ENCODE measurements at regions not wholly inside any gene's neighbourhood (a gene's known extent, or its start where the extent isn't known, plus 50 kb on each side); places are given as distances from the start of the nearest gene placed in this dataset.

DNA sequence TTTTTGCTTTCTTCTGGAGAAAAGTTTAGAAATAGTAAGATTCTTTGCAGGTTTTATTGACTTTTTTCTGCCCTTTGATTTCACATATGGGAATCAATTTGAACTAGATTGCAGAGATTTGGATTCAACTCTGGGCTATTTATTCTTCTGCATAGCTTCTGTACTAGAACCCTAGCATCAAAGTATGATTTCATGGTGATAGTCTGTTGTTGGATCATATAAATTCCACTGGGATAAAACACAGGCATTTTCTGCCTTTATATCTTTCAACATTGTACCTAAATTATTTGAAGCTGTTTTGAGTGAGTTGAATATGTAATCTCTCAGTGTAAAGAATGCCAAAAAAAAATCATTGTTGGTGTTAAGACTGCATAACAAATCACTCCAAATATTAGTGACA, 458.4 kb upstream of the MPDZ start:
- FAIRE-seq, result no peak

DNA sequence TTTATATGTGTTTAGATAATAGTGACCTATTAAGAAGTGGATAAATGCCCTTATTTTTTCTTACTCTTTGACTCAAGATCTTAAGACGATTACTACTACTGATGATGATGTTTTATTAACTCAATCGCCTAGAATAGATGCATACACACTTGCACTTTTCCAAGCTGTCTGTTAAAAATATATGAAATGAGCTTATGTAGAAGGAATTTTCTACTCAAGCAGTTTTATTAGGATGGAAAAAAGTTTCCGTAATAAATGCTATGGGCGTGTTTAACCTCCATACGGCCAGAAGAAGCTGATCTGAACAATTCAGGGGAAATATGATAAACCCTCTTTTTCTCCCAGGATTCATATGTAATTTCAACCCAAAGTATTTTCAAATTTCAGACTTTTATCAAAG, 455.7 kb upstream of the MPDZ start:
- no peak for FAIRE-seq

DNA sequence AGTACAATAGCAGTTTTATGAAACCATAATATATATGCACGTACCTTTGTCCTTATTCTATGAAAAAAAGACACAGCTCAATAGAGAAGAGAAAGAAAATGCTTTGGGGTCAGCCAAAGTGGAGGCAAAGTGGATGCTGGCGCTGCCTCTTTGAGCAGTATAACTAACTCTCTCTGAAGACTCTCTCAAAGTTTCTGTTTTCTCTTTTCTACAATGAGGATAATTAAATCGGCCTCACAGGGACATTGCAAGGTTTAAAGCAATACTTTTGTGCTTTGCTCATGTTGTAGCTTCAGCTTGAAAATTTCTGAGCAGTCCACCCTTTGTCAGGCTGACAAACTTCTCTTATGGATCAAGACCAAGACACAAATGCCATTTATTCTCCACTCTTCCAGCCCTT, 455.1 kb upstream of the MPDZ start:
- no peak for FAIRE-seq

GRCh38 chr9:13732290-13732689, 452.8 kb upstream of the MPDZ start:
- no peak for FAIRE-seq

DNA sequence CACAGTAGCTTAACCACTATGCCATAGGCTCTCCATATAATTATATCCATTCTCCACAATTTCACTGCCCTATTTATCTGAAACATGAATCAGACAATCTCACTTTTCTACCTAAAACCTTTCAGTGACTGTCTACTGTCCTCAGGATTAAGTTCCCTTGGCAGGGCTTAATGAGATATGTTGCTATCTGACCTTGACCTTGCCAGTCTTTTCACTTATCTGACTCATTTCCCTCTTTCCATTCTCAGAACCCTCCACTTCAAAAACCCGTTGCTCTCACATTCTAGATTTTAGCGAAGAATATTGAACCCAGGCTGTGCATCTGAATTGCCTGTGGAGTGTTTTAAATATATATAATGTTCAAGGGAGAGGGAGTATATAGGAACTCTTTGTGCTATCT, 452.1 kb upstream of the MPDZ start:
- FAIRE-seq, result no peak

DNA sequence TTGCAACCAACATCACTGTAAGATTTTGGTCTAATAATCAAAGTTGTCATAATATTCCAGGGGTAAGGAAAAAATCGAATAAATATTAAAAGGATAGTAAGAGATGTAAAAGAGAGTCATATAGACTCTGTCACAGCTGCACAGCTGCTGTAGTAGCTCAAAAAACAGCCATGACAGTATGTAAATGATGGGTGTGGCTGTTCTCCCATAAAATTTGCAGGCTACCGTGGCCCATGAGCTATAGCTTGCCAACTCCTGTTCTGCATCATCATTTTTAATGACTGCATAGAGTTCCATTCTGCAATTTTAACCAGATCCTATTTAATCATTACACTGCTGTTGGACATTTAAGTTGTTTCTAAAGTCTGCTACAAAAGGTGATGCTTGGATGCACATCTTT, 450.5 kb upstream of the MPDZ start:
- no peak for FAIRE-seq

DNA sequence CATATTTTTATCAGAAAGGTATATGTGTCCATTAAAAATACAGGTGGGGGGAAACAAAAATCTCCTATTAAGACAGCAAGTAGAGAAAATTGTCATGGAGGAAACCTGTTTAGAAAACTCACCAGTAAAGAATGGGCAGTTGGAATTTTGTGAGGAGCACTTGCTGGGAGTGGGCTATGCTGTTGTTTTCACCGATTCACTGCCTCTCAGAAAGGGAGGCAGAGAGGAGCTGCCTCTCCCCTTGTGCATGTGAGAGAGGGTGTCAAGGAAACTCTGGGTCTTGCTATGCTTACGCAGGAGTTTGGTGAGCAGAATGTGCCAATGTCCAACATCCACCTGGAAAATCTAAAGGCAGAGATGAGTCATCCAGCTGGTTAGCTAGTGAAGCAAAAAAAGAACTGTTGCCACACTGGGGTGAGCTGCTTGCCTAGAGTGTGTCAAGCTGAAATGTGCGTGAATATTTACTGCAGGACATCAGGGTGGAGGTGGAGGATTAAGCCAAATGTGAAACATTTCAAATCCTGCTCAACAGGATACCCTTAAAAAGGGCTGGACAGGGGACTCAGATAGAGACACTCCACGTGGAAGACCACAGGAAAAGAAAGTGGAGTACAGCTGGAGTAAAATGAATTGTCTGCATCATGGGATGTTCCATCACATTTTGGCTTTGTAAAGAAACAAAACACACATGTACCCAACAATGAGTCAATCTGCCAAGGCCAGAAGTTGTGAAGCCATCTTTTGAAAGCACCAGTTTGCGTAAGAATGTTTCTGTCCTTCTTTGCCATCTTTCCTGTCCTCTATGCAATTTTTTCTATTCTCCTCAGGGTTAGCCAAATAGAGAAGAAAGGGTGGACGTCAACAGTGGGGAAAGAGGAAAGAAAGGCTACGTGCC, 449.7 kb upstream of the MPDZ start:
- no peak for FAIRE-seq

DNA sequence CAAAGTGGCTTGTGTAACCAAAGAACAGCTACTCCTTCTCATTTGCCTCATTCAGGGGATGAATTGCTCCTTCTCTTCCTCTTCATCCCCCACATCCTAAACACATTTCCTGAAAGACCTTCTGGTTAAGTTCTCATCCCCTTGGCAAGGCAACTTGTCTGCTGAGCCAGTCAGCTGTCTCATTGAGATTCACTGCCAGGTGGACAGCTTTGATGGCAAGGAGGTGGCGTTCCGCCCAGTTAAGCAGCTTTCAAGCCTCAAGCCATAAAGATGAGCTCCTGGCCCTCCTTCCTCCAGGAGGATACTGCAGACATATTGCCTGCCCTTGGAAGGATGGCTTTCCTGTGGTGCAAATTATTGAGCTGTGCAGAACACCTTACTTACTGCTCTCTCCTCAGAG, 448.6 kb upstream of the MPDZ start:
- FAIRE-seq, result no peak

DNA sequence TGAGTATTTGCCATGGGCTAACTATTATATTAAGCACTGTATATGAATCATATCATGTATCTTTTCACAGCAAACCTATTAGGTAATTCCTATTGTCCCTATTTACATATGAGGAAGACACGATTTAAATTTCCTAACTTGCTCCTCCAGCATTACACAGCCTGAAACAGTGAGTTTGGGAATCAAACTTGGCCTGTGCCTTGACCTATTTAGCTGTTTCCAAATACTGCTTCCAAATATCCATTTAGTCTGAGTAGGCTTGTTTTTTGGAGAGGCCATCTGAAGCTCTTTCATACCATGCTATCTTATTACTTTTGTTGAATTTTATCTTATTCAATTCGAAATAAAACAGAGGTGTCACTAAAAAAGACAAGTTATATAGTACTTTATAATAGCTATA, 447.3 kb upstream of the MPDZ start:
- FAIRE-seq, result no peak

- no peak for FAIRE-seq
Measured at GRCh38 chr9:13725516-13725915, 446.0 kb upstream of the MPDZ start.

- no peak for FAIRE-seq
Measured at GRCh38 chr9:13721481-13722235, 442.2 kb upstream of the MPDZ start.

GRCh38 chr9:13719981-13720676, 440.6 kb upstream of the MPDZ start:
- FAIRE-seq, result no peak

DNA sequence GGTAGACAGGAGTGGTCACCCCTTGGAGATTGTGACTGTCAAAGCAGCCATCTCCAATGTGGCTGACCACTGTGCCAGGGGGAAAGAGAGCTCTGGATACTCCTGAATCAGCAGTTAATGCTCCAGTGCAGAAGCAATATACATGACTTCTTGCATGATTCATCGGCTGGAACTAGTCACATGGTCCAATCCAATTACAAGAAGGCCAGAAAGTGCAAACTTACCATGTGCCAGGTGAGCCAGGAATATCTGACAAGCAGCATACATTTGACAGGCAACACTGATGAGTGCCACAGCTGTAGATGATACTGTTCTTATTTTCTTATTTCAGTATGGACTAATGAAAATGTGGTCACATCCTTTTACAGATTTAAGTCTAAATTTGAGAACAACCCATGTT, 440.0 kb upstream of the MPDZ start:
- FAIRE-seq, result no peak

GRCh38 chr9:13718539-13718938, 439.0 kb upstream of the MPDZ start:
- no peak for FAIRE-seq

GRCh38 chr9:13718086-13718485, 438.6 kb upstream of the MPDZ start:
- no peak for FAIRE-seq

DNA sequence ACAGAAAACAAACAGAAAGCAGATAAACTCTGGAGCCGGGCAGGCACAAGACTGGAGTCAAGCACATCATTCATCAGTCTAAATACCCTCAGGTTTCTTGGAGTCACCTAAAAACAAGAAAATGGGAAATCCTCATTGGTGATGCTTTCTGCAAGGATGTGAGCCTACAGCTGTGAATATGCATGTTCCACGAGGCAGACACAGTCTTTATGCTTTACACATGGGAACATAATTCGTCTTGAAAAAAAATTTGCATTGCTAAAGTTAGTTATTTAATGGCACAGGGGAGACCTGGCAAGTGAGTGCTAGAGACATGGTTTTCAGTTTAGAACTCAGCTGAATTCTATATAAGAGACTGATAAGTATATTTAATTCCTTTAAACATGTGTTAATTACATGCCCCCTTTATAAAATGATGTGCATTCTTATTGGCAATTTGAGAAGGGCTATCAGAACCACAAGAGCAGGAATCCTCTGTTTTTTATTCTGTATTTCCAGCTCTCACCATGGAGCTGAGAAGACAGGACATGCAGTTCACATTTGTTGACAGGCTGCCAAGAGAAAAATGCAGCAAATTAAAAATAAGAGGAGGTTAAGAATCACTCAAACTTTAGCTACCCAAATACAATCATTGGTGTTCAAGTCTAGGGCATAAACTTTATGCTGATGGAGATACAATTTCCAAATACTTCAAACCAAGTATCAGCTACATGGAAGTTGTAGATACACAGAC, 438.0 kb upstream of the MPDZ start:
- FAIRE-seq, result no peak

DNA sequence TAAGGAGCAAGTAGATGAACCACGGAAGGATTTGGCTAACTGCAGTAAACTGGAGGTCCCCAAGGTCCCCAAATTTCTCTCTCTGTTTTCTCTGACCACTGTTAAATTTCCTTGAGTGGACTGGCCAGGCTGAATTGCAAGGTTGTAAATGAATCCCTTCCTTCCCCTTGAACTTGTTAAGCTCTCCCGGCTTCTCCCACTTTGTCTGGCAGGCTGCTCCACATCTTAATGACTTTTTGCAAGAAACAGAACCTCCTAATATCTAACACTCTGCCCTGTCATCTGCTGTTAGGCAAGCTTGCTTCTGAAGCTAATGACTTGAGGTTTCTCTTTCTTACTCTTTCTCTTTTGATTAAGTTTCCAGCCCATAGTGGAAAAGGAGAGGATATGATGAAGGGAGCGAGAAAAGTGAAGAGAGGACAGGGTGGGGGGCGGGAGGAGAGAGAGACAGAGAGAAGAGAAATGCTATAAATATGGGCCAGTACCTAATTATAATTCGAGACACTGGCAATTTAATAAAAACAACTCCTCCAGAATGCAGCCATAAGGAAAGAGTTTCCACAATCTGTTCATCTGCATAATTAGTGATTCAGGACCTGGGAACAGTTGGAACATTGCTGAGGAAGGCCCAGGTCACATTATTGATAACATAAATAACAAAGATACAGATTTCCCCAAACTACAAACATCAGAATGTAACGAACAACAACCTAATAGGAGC, 437.3 kb upstream of the MPDZ start:
- no peak for FAIRE-seq

DNA sequence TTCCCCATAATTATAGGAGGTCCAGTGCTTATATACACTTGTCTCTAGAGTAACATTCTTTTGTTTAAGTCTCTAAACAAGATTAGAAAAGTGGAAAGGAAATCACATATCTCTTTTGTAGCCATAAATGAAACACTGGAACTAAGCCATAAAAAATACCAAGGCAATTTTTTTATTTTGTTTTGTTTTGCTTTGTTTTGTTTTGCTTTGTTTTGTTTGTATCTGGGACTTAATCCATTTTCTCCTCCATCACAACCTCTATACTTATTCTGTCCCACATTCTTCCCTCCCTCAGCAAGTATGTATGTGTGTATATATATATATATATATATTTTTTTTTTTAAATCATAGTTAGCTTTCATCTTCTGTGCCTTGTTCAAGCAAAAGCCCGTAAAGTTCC, 436.6 kb upstream of the MPDZ start:
- FAIRE-seq, result no peak

GRCh38 chr9:13715430-13715829, 435.9 kb upstream of the MPDZ start:
- FAIRE-seq, result no peak

DNA sequence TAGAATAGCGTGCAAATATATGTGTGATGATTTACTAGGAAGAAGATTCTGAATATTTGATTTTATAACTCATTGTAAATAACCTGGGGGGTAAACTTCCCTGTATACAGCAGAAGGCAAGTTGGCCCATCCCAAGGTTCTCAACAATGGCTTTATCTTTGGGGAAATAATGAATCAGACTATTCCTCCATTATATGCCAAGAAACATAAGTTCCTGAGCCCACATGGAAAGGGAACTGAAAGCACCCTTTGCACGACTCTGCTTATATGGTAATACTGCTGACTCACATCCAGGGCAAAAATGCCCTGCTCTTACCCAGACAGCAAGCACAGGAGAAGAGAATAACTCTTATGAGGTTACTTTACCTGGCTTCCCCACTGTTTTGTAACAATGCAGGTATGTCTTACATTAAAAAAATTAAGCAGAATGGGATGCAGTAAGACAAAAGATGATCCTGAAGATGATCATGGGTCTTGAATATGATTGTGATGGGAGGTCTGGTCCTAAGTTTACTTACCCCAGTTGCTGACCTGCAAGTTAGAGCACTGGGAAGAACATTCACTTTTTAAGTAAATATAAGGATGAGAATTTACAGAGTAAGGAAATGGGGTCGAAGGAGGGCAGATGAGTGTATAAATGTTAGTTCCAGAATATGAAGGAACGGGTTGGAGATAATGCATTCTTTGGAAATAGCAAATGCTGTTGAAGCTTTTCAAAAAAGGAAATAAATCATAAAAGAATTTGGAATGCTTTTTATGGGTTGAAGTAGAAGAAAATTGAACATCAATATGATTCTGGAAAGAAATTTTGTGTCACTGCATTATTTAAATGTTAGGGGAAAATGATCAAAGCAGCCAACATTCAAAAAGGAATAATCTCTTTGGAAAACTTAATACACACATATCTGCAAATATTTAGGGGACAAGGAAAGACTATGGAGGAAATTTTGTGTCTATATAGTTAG, 428.4 kb upstream of the MPDZ start:
- no peak for FAIRE-seq

- FAIRE-seq, result no peak
Measured at GRCh38 chr9:13705918-13706317, 426.4 kb upstream of the MPDZ start.
